ENCODE measurements at regions not wholly inside any gene's neighbourhood (a gene's known extent, or its start where the extent isn't known, plus 50 kb on each side); places are given as distances from the start of the nearest gene placed in this dataset.

DNA sequence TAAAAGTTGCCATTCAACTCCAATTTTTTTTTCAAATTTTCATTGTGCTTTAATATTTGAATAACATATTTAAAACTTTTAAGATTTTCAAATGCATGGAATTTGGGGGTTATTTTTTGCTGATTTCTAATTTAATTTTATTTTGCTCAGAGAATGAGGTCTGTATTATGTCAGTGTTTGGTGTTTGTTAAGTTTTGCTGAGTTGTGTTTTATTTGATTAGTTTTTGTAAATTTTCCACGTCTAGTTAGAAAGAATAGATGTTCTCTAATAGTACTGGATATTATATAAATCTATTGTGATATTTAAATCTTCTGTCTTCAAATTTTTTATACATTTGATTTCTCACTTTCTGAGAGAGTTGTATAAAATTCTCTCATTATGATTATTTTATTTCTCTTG, 145.9 kb downstream of the MACIR start:
- Histone ChIP-seq H3K9me3 (ENCODE audit: control insufficient read depth, insufficient read depth, low read length) (no peaks in the 10 kb centered on the region), H3K27me3 (ENCODE audit: control insufficient read depth, insufficient read depth, low read length) (no peaks in the 10 kb centered on the region), H3K4me3 (ENCODE audit: low read depth, low read length) (no peak overlapping the region), H3K27ac (ENCODE audit: low read depth, low read length) (no peak overlapping the region)
- ChIA-PET POLR2A (no interaction called here), CTCF (interaction anchor here (1.0 kb wide), 1 partner anchor 13 kb away, joined by 6 read pairs; no protein-coding TSS in a partner anchor)
- DNase-seq (ENCODE audit: low read depth, low spot score): no peak
- TF ChIP-seq, protein P1, sequence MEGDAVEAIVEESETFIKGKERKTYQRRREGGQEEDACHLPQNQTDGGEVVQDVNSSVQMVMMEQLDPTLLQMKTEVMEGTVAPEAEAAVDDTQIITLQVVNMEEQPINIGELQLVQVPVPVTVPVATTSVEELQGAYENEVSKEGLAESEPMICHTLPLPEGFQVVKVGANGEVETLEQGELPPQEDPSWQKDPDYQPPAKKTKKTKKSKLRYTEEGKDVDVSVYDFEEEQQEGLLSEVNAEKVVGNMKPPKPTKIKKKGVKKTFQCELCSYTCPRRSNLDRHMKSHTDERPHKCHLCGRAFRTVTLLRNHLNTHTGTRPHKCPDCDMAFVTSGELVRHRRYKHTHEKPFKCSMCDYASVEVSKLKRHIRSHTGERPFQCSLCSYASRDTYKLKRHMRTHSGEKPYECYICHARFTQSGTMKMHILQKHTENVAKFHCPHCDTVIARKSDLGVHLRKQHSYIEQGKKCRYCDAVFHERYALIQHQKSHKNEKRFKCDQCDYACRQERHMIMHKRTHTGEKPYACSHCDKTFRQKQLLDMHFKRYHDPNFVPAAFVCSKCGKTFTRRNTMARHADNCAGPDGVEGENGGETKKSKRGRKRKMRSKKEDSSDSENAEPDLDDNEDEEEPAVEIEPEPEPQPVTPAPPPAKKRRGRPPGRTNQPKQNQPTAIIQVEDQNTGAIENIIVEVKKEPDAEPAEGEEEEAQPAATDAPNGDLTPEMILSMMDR (IDR thresholded peaks at IDR 0.05; ENCODE audit: low read depth, low read length): no peak

DNA sequence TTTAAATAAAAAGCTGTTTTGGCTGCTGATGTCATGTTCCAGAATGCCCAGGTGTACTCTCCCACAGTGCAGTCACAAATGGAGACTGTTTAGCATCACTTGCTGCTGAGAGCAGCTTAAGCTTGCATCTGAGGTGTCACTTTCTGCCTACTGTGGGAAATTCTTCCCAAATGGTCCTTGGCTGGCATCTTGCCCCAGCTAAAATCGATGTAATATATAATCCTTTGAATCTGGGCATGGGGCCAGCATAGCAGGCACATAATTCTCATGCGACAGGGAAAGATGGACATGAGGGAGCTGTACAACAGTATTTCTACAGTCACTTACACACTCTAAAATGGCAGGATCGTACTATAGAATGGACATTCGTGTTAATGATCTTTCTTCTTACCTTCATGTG, 144.3 kb downstream of the MACIR start:
- Histone ChIP-seq H3K4me3 (ENCODE audit: low read depth, low read length) (no peak overlapping the region), H3K27ac (ENCODE audit: low read depth, low read length) (no peak overlapping the region), H3K9me3 (ENCODE audit: control insufficient read depth, insufficient read depth, low read length) (no peaks in the 10 kb centered on the region), H3K27me3 (ENCODE audit: control insufficient read depth, insufficient read depth, low read length) (no peaks in the 10 kb centered on the region)
- TF ChIP-seq, protein P1 (IDR thresholded peaks at IDR 0.05; ENCODE audit: low read depth, low read length): no peak
- DNase-seq (ENCODE audit: low read depth, low spot score): no peak
- ChIA-PET POLR2A (no interaction called here), CTCF (no interaction called here)

DNA sequence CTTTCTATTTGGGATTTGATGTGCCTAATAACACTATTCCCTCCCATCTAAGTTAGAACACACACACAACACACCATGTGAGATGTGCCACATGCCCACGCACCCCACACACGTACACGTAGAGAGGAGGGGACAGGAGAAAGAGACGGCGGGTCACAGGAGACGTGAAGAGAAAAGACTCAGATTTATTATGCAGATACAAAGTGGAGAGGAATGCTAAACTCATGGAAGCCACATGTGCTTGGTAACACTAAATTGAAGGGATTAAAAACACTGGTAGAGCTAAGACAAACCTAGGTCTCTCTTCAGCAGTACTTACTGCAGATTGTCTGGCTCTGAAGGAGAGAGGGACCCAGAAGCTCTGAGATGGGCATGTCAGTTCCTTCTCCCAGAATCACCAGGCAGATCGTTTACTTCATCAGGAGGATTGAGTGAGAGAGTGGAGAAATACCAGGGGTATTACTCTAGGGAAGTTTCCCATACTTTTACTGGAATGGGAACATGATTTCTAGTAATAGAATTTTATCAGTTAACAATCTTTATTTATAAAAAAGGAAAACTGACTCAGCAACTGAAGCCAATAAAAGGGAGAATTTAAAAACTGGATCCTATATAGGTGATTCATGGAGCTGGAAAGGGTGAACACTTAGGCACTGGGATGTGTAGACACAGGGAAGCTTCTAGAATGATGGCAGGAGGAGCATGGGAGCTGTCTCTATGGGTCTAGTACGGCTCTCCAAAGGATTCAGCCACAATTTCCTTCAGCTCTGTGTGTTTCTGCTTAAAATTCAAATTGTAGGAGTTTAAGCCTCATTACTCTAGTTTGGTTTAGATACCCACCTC, 139.4 kb downstream of the MACIR start:
- no peaks in the 10 kb centered on the region for H3K27me3 ChIP-seq (ENCODE audit: control insufficient read depth, insufficient read depth, low read length)
- H3K4me3 ChIP-seq (ENCODE audit: low read depth, low read length): no peak overlapping the region
- POLR2A ChIA-PET: interaction anchor here (1.1 kb wide), 1 partner anchor 140 kb away, joined by 3 read pairs; the partner anchor contains the start of gene MACIR
- H3K9me3 ChIP-seq (ENCODE audit: control insufficient read depth, insufficient read depth, low read length): no peaks in the 10 kb centered on the region
- no peak overlapping the region for H3K27ac ChIP-seq (ENCODE audit: low read depth, low read length)
- TF ChIP-seq, protein P1 (IDR thresholded peaks at IDR 0.05; ENCODE audit: low read depth, low read length): no peak
- CTCF ChIA-PET: interaction anchor here (0.6 to 0.9 kb wide), 2 partner anchors 13 to 173 kb away, joined by 3 to 4 read pairs; no protein-coding TSS in a partner anchor
- DNase-seq (ENCODE audit: low read depth, low spot score): no peak

DNA sequence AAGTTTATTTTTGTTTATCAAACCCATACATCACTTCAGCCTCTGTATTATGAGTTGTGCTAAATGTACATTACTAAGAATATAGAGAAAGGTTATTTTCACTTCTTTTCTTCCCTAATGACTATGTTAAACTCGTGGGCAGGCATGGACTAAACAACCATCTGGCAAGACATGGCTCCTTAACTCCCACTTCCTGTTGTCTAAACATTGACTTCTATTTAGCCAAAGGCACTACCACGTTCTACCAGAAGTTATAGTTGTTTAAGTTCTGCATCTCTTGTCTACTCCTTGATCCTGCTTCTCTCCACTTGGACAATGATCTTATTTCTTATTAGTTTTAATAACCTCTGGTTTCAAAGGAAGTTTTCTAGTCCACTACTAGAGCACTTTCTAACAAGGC, 136.1 kb downstream of the MACIR start:
- TF ChIP-seq, protein P1 (IDR thresholded peaks at IDR 0.05; ENCODE audit: low read depth, low read length): no peak
- DNase-seq (ENCODE audit: low read depth, low spot score): no peak
- POLR2A ChIA-PET: no interaction called here
- Histone ChIP-seq H3K4me3 (ENCODE audit: low read depth, low read length) (no peak overlapping the region), H3K27me3 (ENCODE audit: control insufficient read depth, insufficient read depth, low read length) (no peaks in the 10 kb centered on the region), H3K9me3 (ENCODE audit: control insufficient read depth, insufficient read depth, low read length) (no peaks in the 10 kb centered on the region), H3K27ac (ENCODE audit: low read depth, low read length) (no peak overlapping the region)
- CTCF ChIA-PET: no interaction called here

DNA sequence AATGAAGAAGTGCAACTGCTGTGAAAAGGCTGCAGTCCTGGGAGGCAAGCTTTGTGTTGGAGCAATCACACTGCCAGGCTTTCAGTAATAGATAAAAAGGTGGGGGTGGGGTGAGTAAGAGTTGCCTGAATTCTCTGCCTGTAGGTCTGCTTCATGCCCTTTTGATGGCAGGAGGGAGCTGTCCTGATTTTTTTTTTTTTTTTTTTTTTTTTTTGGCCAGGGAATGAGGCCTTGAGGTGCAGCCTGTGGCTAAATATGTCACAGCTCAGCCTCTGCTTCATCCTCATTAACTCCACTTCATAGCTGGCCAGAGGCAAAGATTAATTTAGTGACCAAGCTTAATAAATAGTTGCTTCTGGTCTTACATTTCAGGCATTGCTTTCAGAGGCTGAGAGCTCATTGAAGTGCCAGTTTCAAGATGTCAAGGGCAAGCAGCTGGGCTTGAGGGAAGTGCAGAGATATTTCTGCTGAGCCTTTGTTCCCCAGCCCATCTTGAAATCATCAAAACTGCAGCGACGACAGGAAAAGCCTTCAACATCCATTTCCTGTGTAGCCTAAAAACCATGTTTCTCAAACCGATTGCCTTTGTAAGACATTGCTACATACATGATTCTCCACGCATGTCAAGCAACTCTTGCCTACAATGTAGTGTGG, 134.7 kb downstream of the MACIR start:
- Histone ChIP-seq H3K27ac (ENCODE audit: low read depth, low read length) (no peak overlapping the region), H3K9me3 (ENCODE audit: control insufficient read depth, insufficient read depth, low read length) (no peaks in the 10 kb centered on the region), H3K27me3 (ENCODE audit: control insufficient read depth, insufficient read depth, low read length) (no peaks in the 10 kb centered on the region), H3K4me3 (ENCODE audit: low read depth, low read length) (no peak overlapping the region)
- CTCF ChIA-PET: interaction anchor here (0.6 to 1.3 kb wide), 3 partner anchors 18 to 129 kb away, joined by 3 read pairs; no protein-coding TSS in a partner anchor
- TF ChIP-seq, protein P1 (IDR thresholded peaks at IDR 0.05; ENCODE audit: low read depth, low read length): no peak
- no peak for DNase-seq (ENCODE audit: low read depth, low spot score)
- POLR2A ChIA-PET: interaction anchor here (0.6 to 0.7 kb wide), 2 partner anchors 134 to 135 kb away, joined by 3 to 9 read pairs; partner anchors contain the start of gene MACIR

All from AG04450 (cell line).